ENCODE measurements at regions not wholly inside any gene's neighbourhood (a gene's known extent, or its start where the extent isn't known, plus 50 kb on each side); places are given as distances from the start of the nearest gene placed in this dataset.
A peak's percentile ranks its signal among the peaks of the same experiment; 100 is the strongest.
"Not testable (repeated sequence)": the region's sequence is repeated elsewhere in the genome, so short reads cannot be mapped to it uniquely, and the experiment has no call there.

DNA sequence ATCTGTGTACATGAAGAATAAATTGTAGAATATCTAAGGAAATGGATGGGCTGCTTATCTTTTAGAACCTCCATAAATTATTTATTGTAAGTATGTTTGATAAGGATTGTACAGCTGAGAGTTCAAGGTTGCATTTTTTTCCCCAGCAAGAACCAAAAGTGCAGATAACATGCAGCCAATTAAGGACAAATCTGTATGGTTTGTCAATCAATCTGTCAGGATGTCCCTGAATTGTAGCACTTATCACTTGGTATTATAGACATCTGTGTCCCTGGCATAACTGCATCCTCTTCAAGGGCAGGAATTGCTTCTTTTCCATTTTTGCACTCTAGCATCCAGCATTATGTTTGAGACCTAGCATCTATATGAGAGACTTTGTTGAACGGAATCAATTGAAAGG, 95.4 kb upstream of the IGFBP7 start:
- DNase-seq, result no peak

DNA sequence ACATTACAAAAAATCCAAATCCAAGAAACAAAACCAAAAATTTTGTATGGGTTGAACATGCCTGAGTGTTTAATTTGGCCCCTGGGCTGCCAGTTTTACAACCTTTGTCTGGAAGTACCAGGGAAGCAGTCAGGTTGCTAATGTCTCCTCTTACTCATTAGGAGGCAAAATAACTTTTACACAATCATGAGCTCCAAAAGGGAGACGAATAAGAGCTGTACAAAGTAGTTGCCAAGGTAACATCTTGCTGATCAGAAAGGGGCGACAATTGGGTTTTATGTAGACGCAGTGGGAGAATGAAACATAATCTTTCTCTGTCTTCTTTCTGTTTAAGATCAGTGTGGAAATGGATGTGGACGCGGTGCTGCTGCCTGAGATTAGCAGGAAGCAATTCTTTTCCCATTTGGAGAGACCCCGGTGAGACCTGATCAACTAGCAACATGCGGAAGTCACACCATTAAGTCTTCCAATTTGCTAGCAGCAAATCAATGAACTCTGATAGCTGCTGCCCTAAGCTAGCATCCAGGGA, 90.7 kb upstream of the IGFBP7 start:
- DNase-seq, result no peak

DNA sequence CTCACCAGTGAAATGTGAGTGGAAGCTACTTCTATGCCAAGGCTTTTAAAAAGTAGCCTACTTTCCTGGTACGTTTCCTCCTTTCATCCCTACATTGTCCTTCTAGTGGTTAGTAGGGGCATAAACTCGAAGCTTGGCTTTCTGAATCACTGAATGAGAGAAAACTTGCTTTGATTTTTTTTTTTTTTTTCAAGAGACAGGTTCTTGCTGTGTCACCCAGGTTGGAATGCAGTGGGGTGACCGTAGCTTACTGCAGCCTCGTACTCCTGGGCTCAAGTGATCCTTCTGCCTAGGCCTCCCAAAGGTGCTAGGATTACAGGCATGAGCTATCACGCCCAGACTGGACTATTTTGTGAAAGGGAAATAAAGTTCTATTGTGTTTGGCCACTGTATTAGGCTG, 89.1 kb upstream of the IGFBP7 start:
- DNase-seq, result no peak

GRCh38 chr4:57195622-57196021, 85.4 kb upstream of the IGFBP7 start:
- DNase-seq, result no peak

DNA sequence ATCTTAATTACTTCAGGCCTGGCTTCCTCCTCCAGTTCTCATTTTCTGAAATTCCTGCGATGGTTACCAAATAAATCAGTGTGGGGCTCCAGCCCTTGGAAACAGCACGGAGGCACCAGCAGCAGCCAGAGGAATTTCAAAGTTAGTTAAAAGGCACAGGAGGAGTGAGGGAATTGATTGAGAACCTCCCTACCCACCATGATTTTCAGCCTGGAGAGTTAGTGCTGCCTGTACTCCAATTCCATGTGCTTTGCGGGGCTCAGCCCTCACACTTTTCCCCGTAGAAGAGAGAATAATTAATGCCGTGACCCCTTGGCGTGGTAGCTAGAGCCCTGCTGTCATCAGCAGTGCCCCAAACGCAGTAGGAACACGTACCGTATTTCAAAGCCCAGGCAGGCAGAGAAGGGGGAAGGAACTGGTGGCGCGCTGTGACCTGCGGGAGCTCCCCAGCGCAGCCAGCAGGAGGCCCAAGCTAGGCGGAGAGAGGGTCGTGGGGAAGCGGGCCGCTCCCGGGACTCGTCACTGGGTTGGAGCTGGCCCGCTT, 84.0 kb upstream of the IGFBP7 start:
- DNase-seq, result no peak

DNA sequence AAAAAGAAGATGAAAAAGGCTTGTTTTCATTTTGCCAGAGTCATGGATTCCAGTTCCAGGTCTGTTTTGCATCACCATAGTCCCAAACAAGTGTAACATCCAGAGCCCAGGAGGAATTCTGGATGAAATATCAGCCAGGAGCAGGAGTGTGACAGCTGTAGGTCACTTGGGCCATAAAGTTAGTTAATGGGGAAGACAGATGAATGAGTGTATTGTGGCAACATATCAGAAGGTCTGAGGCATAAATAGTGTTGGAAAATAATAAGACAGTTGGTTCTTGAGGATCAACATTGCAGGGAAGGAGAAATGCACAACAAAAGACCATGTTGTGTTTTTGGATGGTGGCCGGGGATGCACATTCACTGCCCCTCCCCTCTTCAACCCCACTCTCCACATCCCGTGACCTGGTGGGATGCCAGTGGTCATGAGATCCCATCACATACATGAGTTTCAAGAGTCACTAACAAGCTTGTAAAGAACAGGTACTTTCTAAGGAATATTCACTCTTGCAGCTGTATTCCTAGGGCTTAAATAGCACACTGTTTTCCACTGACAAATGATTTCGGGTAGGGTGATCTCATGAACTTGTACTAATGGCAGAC, 83.1 kb upstream of the IGFBP7 start:
- DNase-seq, result no peak

GRCh38 chr4:57191523-57192034, 81.4 kb upstream of the IGFBP7 start:
- DNase-seq, result no peak

GRCh38 chr4:57190601-57191481, 80.7 kb upstream of the IGFBP7 start:
- DNase-seq, result no peak

- no peak for DNase-seq
These were observed 77.1 kb upstream of the IGFBP7 start for GRCh38 chr4:57187246-57187645.

DNA sequence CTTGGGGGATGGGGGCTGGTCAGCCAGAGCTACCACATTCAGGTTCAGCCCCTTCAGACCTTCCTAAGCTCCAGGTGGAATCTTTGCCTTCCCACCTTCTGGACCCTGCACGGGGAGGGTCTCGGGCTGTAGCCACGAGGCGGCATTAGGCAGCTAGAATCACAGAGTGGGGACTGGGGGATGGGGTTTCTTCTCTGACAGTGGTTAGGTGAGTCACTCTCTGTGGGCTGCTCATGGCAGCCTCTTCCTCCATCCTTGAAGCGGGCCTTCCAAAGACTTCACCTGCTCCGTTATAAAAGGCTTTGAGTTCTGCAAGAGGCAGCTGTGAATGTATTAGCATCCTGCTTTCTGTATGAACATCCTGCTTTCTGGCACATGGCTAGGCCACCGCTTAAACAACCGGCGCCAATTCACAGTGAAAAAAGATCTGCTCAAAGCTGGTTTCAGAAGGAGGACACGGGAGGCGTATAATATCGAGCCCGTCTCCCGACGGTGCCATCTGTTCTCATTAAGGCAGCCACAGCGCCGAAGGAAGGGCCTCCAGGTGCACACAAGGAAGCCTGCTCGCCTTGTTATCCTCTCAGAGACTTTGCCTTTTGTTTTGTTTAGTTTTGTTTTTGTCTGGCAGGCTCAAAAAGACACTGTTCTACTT, 74.3 kb upstream of the IGFBP7 start:
- DNase-seq, result no peak

GRCh38 chr4:57182132-57182874, 72.1 kb upstream of the IGFBP7 start:
- DNase-seq, result no peak

DNA sequence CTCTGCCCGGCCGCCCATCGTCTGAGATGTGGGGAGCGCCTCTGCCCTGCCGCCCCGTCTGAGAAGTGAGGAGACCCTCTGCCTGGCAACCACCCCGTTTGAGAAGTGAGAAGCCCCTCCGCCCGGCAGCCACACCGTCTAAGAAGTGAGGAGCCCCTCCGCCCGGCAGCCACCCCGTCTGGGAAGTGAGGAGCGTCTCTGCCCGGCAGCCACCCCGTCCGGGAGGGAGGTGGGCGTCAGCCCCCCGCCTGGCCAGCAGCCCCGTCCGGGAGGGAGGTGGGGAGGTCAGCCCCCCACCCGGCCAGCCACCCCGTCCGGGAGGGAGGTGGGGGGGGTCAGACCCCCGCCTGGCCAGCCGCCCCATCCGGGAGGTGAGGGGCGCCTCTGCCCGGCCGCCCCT, 63.0 kb upstream of the IGFBP7 start:
- not testable (repeated sequence) for DNase-seq

GRCh38 chr4:57172065-57172464, 61.9 kb upstream of the IGFBP7 start:
- DNase-seq, result no peak

- no peak for DNase-seq
These were observed 58.8 kb upstream of the IGFBP7 start for GRCh38 chr4:57168982-57169381.

DNA sequence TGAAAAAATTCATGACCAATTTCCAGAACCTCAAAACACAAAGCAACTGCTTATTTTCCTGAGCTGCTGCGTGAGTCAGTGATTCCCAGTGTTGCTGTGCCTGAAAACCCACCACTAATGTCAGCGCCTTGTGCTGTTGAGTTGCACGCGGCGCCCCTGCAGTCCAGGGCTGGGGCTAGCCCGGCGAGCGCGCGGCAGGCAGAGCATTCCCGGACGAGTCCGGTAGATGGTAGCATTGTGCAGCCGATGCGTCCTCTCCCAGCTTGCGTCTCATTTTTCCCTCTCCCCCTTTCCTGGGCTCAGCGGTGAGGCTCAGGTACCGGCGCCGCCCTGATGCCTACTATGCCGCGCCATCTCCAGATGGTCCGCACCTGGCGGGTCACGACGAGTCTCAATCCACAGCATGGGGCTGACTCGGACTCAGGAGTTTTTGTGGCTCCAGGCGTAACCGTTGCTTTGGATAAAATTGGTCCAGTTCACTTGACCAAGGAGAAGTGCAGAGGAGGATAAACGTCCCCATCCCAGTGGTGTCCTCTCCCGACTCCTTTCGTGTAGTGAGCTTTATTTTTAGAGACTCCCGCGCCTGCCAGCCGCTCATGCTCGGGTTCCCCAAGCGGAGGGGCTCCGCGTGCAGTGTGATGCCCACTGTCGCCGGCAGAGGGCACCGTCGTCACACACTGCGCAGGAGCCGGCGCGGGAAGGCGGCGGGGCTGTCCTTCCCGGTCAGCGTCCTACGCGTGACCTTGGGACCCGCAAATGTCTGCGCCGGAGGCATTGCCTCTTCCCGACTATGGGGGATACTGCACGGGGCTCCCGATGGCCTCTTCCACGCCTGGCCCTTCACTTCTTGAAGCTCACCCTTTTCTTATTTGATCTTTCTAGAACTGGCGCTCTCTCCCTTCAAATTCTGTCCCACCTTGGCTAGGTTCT, 53.6 kb upstream of the IGFBP7 start:
- DNase-seq, result peak; percentile 10

DNA sequence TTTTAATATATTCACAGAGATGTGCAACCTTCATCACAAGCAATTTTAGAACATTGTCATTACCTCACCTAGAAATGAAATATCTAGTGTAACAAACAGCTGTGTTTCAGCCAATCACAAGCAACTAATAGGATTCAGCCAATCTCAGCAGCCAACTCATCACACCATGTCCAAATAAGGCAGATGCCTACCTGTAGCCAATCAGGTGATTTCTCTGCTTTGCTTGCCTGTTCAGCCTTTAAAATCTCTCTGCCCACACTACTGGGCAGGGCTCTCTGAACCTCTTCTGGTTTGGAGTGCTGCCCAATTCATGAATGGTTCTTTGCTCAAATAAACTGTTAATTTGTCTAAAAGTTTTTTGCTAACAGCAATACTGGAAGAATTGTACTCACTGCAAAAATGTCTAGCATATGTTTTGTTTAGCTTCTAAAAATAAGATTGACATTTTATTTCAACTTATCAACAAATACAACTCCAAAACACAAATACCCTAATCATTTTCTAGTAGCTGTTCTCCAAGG, 52.4 kb upstream of the IGFBP7 start:
- DNase-seq, result no peak

All from cortex of kidney (tissue), 1 donor.